SK-N-DZ (cell line): ENCODE measurements at regions not wholly inside any gene's neighbourhood (a gene's known extent, or its start where the extent isn't known, plus 50 kb on each side); places are given as distances from the start of the nearest gene placed in this dataset.
"Not testable (repeated sequence)": the region's sequence is repeated elsewhere in the genome, so short reads cannot be mapped to it uniquely, and the experiment has no call there.

Experiments
- DNase-seq: peaks from one replicate; pipeline ENCODE4 v3.0.0-alpha.2; 2015; ENCODE audit warnings: low spot score

GRCh38 chr5:167254132-167254531 lies 1037.3 kb upstream of the WWC1 start:
- DNase-seq = no peak

- no peak for DNase-seq
These were observed 1035.5 kb upstream of the WWC1 start for GRCh38 chr5:167255926-167256325.

DNA sequence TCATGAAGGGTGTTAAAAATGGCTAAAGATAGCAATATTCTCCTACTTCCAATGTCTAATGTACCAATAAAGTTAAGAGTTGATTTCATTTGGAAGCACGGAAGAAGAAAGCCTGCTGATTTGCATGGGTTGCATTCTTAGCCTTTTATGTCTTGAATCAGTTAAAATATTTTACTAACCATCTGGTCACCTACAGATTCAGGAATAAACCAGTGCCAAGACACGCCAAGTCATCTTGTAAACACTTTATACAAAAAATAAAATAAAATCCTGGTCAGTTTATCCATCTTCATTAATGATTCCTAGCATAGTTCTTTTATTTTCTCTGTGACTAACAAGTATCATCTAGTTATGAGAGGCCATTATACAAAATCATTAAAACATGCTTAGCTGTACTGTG lies 1031.6 kb upstream of the WWC1 start:
- no peak for DNase-seq

- DNase-seq = peak; percentile 16
These were observed 1029.9 kb upstream of the WWC1 start for GRCh38 chr5:167261309-167262100.

DNA sequence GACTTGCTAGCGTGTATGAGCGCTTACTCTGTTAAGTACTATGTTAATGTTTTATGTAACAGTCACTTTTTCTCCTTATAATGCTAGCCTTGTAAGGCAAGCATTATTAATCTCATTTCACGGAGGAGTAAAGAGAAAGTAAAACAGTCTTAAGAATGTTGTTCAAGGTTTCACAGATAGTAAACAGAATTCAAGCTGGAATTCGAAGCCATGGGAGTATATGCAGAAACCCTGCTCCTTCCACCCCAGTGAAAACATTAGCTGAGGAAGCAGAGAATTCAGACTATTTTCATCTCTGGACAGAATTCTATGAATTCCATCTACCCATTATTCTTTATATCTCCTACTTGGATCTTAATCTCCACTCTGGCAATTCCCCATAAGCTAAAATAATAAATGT lies 1028.3 kb upstream of the WWC1 start:
- no peak for DNase-seq

DNA sequence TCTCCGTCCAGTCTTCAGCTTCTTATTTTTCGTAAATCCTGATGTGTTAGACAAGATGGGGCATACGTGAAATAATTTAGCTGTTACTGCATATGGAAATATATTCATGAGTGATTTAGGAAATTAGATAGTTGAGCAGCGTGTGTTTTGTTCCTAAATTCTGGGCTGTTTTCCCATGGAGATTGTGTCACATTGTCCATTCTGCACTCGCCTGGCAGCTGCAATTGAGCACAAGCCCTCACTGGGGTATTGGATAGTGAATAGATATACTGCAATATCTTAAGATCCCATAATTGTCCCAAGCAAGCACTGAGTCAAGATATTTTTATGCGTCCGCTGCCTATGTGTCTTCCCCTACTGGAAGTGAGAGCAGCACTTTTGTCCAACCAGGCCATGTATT lies 1027.1 kb upstream of the WWC1 start:
- DNase-seq = no peak

- no peak for DNase-seq
These were observed 1023.1 kb upstream of the WWC1 start for GRCh38 chr5:167268337-167268736.

GRCh38 chr5:167269146-167269545 lies 1022.3 kb upstream of the WWC1 start:
- no peak for DNase-seq

DNA sequence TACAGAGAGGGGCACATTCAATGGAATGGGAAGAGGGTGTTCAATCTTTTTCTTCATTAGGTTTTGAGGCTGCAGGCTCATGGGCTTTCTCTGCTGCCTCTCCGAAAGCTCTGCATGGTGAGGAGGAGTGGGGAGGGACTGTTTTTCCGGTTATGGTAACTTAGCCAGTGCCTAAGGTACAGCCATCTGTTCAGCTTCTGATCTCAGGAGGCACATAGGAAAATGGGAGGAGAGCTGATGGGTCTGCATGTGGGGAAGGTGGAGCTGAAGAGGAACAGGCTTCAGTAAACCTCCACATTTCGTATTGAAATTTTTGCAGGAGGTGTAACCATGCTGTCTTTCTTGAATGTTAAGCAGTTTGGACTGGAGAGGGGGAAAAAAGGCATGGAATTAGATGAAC lies 1020.4 kb upstream of the WWC1 start:
- DNase-seq = no peak

DNA sequence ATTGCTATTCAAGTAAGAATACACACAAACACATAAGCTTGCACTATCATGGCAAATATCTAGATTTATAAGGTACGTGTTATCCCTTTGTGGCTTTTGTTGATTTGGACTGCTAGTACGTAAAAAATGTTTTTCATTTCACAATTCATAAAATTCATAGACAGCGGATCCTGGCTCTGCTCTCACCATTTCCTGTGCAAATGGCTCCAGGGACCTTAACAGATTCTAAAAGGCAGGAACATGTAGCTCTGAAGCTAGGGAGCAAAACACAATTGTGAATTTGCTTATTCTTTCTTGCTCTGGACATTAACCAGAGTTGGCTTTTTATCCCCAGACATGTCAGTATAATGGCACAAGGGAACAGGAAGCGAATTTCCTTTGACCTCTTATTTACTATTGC lies 1019.9 kb upstream of the WWC1 start:
- no peak for DNase-seq

GRCh38 chr5:167280111-167280510 lies 1011.3 kb upstream of the WWC1 start:
- DNase-seq = no peak

DNA sequence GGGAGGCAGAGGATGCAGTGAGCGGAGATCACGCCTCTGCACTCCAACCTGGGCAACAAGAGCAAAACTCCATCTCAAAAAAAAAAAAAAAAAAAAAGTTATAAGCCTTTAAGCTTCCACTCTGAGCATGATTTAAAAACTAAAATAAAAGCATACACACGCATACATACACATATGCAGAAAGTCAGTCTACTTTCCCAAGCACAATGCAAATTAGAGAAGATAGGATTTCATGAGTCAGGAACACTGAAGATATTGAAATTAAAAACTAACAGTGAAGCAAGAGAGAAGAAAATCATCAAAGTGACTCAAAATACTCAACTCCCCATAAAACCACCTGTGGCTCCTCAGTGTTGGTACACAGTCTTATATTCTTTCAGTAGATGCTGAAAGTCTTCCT lies 1009.5 kb upstream of the WWC1 start:
- DNase-seq = no peak

DNA sequence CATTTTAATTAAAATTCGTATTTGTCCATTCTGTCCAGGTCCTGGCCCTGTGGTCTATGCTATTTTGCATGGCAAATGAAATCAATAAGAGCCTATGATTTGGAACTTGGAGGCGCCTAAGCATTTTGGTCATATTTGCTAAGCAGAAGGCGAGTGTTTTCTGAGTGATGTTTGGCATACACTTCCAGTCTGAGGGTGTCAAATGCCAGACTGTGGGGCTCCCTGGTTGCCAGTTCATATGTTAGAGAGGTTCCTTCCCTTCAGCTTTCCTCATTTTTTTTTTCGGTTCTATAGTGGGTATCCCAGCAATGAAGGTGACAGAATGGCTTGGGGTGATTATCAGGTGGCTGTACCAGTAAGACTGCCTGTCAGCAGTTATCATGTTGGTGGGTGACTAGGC lies 1007.8 kb upstream of the WWC1 start:
- DNase-seq = no peak

DNA sequence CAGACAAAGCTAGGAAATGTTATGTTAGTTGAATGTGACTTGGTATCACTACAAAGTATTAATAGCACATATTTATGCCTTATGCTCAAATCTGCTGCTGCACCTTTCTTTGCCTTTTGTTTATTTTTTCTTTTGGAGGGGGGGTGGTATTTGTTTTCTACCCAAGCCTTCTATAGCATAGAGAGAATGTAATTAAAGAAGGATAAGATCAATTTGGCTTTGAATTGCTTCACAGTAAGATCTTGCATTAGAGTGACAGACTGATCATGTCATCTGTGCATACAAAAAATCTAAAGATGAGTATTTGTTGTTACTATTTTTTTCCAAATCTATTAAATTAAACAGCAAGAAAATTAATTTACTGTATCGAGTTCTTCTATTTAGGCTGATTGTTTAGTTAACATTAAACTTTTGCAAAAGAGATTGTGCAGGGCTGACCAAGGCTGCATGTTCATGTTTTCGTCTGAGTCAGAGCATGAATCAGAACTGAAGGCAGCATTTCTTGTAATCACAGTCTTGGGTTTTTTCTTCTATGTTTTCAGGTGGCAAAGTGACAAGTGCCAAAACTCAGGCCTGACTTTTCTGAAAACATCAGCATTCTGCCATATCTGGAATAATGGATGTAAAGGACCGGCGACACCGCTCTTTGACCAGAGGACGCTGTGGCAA lies 1007.1 kb upstream of the WWC1 start:
- no peak for DNase-seq

GRCh38 chr5:167285591-167285990 lies 1005.9 kb upstream of the WWC1 start:
- DNase-seq = no peak

- no peak for DNase-seq
These were observed 1004.6 kb upstream of the WWC1 start for GRCh38 chr5:167286891-167287290.

- DNase-seq = no peak
These were observed 1001.0 kb upstream of the WWC1 start for GRCh38 chr5:167290478-167290877.

GRCh38 chr5:167294882-167295680 lies 996.4 kb upstream of the WWC1 start:
- peak; percentile 80 for DNase-seq

DNA sequence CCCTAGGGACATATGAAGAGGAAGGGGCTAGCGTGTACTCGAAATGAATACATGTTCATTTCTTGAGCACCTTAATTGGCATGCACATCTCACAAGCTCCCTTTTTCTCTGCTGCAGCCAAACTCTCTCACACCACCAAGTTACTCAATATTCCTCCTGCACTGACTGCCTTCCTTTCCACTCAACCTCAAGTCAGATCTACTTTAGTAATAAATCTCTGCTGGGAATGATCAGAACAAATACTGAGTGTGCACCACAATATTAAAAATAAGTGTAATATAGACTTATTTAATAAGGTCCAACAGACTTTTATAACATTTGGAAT lies 995.8 kb upstream of the WWC1 start:
- DNase-seq = no peak

- no peak for DNase-seq
These were observed 995.4 kb upstream of the WWC1 start for GRCh38 chr5:167296066-167296465.

DNA sequence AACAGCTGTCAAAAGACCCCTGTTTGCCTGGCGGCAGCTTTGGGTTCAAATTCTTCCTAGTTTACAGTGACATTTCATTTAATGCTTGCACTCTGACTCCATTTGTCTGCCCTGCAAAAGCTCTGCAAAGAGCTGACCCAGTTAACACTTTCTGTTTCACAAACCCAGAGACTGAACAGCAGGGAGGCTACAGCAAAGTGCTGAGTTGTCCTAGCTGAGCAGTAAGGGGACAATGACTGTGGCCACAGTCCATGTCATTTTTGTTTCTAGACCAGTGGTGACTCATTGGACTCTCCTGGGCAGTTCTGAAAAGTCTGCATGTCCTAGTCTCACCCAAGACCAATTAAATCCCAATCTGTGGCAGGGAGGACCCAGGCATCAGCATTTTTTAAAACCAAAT lies 994.8 kb upstream of the WWC1 start:
- no peak for DNase-seq

GRCh38 chr5:167299861-167300260 lies 991.6 kb upstream of the WWC1 start:
- not testable (repeated sequence) for DNase-seq

DNA sequence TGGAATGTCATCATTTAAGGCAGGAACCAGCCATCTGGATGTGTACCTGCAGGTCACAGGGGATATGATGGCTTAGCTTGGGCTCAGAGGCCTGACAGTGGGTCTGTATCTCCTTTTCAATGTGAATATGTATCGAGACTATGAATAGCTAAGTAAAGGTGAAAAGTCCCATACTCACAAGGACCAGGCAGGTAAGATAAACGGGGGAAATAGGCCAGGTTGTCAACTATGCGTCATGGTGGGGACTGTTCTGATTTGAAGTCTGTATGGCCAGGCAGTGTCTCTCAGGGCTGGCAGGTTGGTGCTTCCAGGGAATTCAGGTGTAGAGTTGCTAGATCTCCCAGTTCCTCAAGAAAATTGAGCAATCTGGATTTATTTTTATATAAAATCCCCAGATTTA lies 987.9 kb upstream of the WWC1 start:
- DNase-seq = no peak
